CD4-positive, alpha-beta memory T cell (primary cell): ENCODE measurements at regions not wholly inside any gene's neighbourhood (a gene's known extent, or its start where the extent isn't known, plus 50 kb on each side); places are given as distances from the start of the nearest gene placed in this dataset.

Experiments
- CTCF ChIA-PET: fragments of 350-600 bp; sonication (Branson Sonifier 250); formaldehyde crosslinking; loops from one replicate; lab custom pipeline; 2021; ENCODE audit warnings: inconsistent platforms; ENCODE audit not compliant: partially characterized antibody; lab: Charles Lee
- POLR2A ChIA-PET: fragments of 350-600 bp; sonication (Branson Sonifier 250); formaldehyde crosslinking; loops from one replicate; lab custom pipeline; 2021; ENCODE audit not compliant: partially characterized antibody; lab: Charles Lee
- DNase-seq, 5 donors: peaks; one replicate each; pipeline versions ENCODE4 v3.0.0 to v3.0.0-alpha.2; 2020 to 2022; ENCODE audit warnings: mixed read lengths in 1 of 5
- H3K27ac ChIP-seq: one replicate; pipeline ENCODE4 v1.7.0; 2013; ENCODE audit warnings: low read depth, low read length
- H3K27me3 ChIP-seq: 2 replicates; pipeline ENCODE4 v1.7.0; 2013; ENCODE audit warnings: mild to moderate bottlenecking, low read length, moderate library complexity; ENCODE audit not compliant: insufficient read depth
- H3K36me3 ChIP-seq: 2 replicates; pipeline ENCODE4 v1.7.0; 2013; ENCODE audit warnings: mild to moderate bottlenecking, low read length, moderate library complexity; ENCODE audit not compliant: insufficient read depth
- H3K4me1 ChIP-seq: 2 replicates; pipeline ENCODE4 v1.7.0; 2013; ENCODE audit warnings: mild to moderate bottlenecking, low read length, moderate library complexity; ENCODE audit not compliant: insufficient read depth
- H3K4me3 ChIP-seq, 2 donors: one replicate each; pipeline ENCODE4 v1.7.0; 2013; ENCODE audit warnings: low read length in 2 of 2, mild to moderate bottlenecking in 1 of 2
- H3K9me3 ChIP-seq, 2 donors: one replicate each; pipeline ENCODE4 v1.7.0; 2013; ENCODE audit warnings: low read length in 2 of 2, control low read depth in 1 of 2; ENCODE audit not compliant: control insufficient read depth in 1 of 2
- H3K27ac Mint-ChIP-seq, 7 donors: one replicate each; pipeline ENCODE4 v1.8.0; 2020 to 2021; ENCODE audit warnings: mixed read lengths in 7 of 7, mild to moderate bottlenecking in 6 of 7, inconsistent platforms in 3 of 7, moderate library complexity in 3 of 7
- H3K27me3 Mint-ChIP-seq, 2 donors: one replicate each; pipeline ENCODE4 v1.8.0; 2020 to 2021; ENCODE audit warnings: mixed read lengths in 2 of 2
- H3K36me3 Mint-ChIP-seq, 2 donors: one replicate each; pipeline ENCODE4 v1.8.0; 2020 to 2021; ENCODE audit warnings: mixed read lengths in 2 of 2, inconsistent platforms in 1 of 2, mild to moderate bottlenecking in 1 of 2
- H3K4me1 Mint-ChIP-seq, 4 donors: one replicate each; pipeline ENCODE4 v1.8.0; 2020 to 2021; ENCODE audit warnings: mixed read lengths in 4 of 4, mild to moderate bottlenecking in 1 of 4
- H3K4me3 Mint-ChIP-seq, 8 donors: one replicate each; pipeline ENCODE4 v1.8.0; 2020 to 2021; ENCODE audit warnings: mixed read lengths in 8 of 8, mild to moderate bottlenecking in 7 of 8, moderate library complexity in 6 of 8, inconsistent platforms in 3 of 8
- H3K9me3 Mint-ChIP-seq, 8 donors: one replicate each; pipeline ENCODE4 v1.8.0; 2020 to 2021; ENCODE audit warnings: mixed read lengths in 8 of 8, mild to moderate bottlenecking in 5 of 8, inconsistent platforms in 3 of 8, moderate library complexity in 1 of 8
- intact Hi-C: fragments of 100-400 bp; cut with micrococcal nuclease; formaldehyde crosslinking; loops from one replicate; pipeline ENCODE4 v1.15.1; 2023

DNA sequence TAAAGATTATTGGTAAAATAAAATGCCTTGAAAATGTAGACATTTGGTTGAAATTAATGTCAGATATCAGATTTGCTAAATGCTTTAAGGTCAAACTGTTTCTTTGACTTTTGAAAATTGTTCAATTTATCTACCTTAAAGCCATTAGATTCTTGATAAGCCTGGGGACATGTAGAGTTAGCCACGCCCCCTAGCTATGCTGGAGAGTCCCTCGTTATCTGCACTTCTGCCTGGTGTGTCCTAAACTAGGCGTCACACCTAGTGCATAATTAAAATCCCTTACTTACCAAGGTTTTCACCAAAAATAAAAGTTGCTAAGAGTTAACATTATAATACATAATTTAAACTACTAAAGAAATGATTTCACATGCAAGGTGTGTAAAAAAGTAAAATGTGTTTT lies 79.5 kb downstream of the EGLN3 start:
- no peaks in the 10 kb centered on the region for H3K27me3 Mint-ChIP-seq

DNA sequence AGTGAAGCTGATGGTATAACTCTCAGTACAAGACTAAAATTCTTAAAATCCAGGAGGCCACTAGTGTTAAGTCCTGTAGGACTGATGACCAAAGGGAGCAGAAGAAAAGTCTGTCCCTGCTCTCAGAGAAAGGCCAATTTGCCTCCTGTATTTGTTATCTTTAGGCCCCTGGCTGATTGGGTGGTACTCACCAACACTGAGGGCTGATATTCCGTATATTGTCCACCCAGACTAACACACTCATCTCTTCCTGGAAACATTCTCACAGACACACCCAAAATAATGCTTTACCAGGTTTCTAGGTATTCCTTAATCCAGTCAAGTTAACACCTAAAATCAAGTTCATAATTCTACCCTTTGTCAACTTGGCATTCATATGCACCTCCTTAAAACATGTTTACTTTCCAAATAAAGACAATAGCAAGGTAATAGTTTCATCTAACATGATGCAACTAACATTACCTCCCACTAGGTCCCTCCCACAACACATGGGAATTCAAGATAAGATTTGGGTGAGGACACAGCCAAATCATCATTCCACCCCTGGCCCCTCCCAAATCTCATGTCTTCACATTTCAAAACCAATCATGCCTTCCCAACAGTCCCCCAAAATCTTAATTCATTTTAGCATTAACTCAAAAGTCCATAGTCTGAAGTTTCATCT lies 84.3 kb downstream of the EGLN3 start:
- Mint-ChIP-seq H3K9me3 (no peaks in the 10 kb centered on the region), H3K27me3 (no peaks in the 10 kb centered on the region), H3K27ac (no peak overlapping the region), H3K36me3 (no peaks in the 10 kb centered on the region), H3K4me3 (no peak overlapping the region), H3K4me1 (no peaks in the 10 kb centered on the region)
- no peak overlapping the region for H3K4me3 ChIP-seq
- no peaks in the 10 kb centered on the region for H3K36me3 ChIP-seq
- CTCF ChIA-PET, result no interaction called here
- intact Hi-C loops, result no loop called here
- no peaks in the 10 kb centered on the region for H3K4me1 ChIP-seq
- no peaks in the 10 kb centered on the region for H3K27me3 ChIP-seq
- H3K27ac ChIP-seq, result no peak overlapping the region
- no peaks in the 10 kb centered on the region for H3K9me3 ChIP-seq
- POLR2A ChIA-PET, result no interaction called here
- DNase-seq, result no peak

More for the DNA sequence above, 79.5 kb downstream of the EGLN3 start:
- H3K4me1 Mint-ChIP-seq, result no peaks in the 10 kb centered on the region
- H3K36me3 ChIP-seq, result no peaks in the 10 kb centered on the region
- H3K27ac Mint-ChIP-seq, result no peak overlapping the region
- H3K4me3 Mint-ChIP-seq, result no peak overlapping the region
- H3K27me3 ChIP-seq, result no peaks in the 10 kb centered on the region
- no peak overlapping the region for H3K27ac ChIP-seq
- H3K9me3 ChIP-seq, result no peaks in the 10 kb centered on the region
- ChIA-PET POLR2A (no interaction called here), CTCF (no interaction called here)
- no peak for DNase-seq
- intact Hi-C loops, result no loop called here
- peaks cover 2 to 13% of the 10 kb centered on the region in 2 donors for H3K36me3 Mint-ChIP-seq
- no peak overlapping the region for H3K4me3 ChIP-seq
- peaks cover 0 to 30% (median 28%) of the 10 kb centered on the region in 8 donors for H3K9me3 Mint-ChIP-seq
- H3K4me1 ChIP-seq, result no peaks in the 10 kb centered on the region

DNA sequence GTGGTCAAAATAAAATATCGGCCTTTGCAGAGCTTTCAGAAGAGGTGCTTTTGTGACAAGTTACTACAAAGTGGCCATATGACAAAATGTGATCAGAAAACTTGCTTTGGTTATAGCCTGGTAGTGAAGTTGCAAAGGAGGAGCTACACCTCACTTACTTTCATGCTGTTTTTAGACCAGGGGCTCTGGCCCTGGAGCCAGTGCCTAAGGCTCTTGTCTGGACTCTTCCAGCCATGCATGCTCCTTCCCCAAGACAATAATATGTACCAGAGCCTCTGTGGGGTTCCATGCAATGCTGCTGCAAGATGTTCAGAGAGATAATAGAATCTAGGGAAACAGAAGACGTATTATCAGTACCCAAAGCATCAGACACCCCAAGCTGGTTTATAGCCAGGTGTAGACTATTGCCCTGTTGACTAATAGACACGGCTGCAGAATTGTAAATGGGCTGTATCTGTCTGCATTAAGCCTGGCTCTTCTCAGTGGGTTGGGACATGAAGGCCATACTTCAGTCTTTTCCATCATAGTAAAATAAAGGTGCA lies 88.5 kb downstream of the EGLN3 start:
- no peak for DNase-seq
- no peaks in the 10 kb centered on the region for H3K27me3 ChIP-seq

GRCh38 chr14:33859306-33859705 lies 91.6 kb downstream of the EGLN3 start:
- peaks cover 0 to 2% (median 0%) of the 10 kb centered on the region in 4 donors for H3K4me1 Mint-ChIP-seq
- Histone ChIP-seq H3K27me3 (no peaks in the 10 kb centered on the region), H3K9me3 (no peaks in the 10 kb centered on the region), H3K27ac (no peak overlapping the region), H3K4me1 (no peaks in the 10 kb centered on the region), H3K4me3 (no peak overlapping the region), H3K36me3 (no peaks in the 10 kb centered on the region)
- no peak overlapping the region for H3K27ac Mint-ChIP-seq
- peaks cover 0 to 2% of the 10 kb centered on the region in 2 donors for H3K27me3 Mint-ChIP-seq
- ChIA-PET CTCF (interaction anchor here (1.3 to 1.6 kb wide), 2 partner anchors 10 to 19 kb away, joined by 3 to 4 read pairs; no protein-coding TSS in a partner anchor), POLR2A (no interaction called here)
- H3K36me3 Mint-ChIP-seq, result no peaks in the 10 kb centered on the region
- H3K4me3 Mint-ChIP-seq, result no peak overlapping the region
- H3K9me3 Mint-ChIP-seq, result peaks cover 0 to 2% (median 0%) of the 10 kb centered on the region in 8 donors
- intact Hi-C loops, result no loop called here
- DNase-seq, result no peak

More for the DNA sequence above, 88.5 kb downstream of the EGLN3 start:
- H3K9me3 Mint-ChIP-seq, result peaks cover 0 to 2% (median 0%) of the 10 kb centered on the region in 8 donors
- no peak overlapping the region for H3K4me3 Mint-ChIP-seq
- H3K36me3 Mint-ChIP-seq, result no peaks in the 10 kb centered on the region
- no peaks in the 10 kb centered on the region for H3K36me3 ChIP-seq
- no peak overlapping the region for H3K27ac Mint-ChIP-seq
- H3K4me1 Mint-ChIP-seq, result peaks cover 0 to 2% (median 0%) of the 10 kb centered on the region in 4 donors
- CTCF ChIA-PET, result interaction anchor here (0.6 kb wide), 1 partner anchor 37 kb away, joined by 4 read pairs; no protein-coding TSS in a partner anchor
- H3K9me3 ChIP-seq, result no peaks in the 10 kb centered on the region
- H3K27me3 Mint-ChIP-seq, result no peaks in the 10 kb centered on the region
- intact Hi-C loops, result no loop called here
- H3K4me3 ChIP-seq, result no peak overlapping the region
- H3K4me1 ChIP-seq, result no peaks in the 10 kb centered on the region
- no peak overlapping the region for H3K27ac ChIP-seq
- POLR2A ChIA-PET, result no interaction called here

DNA sequence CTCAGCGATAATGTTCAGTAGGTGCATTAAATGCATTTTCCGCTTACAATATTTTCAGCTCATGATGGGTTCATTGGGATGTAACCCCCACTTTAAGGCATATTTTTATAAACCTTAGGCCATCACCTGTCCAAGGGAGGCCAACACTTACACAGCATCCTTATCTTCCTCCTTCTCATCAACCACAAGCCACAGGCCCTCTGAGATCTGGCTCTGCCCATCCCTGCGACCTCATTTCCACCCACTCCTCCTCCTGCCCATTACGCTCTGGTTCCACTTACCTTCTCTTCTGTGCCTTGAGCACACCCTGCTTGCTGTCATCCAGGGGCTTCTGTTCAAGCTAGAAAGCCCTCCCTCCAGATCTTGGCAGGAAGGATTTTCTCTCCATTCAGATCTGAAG lies 93.2 kb downstream of the EGLN3 start:
- Histone ChIP-seq H3K4me3 (no peak overlapping the region), H3K27ac (no peak overlapping the region), H3K9me3 (no peaks in the 10 kb centered on the region), H3K4me1 (no peaks in the 10 kb centered on the region), H3K36me3 (no peaks in the 10 kb centered on the region), H3K27me3 (no peaks in the 10 kb centered on the region)
- intact Hi-C loops, result no loop called here
- peaks cover 0 to 2% (median 0%) of the 10 kb centered on the region in 4 donors for H3K4me1 Mint-ChIP-seq
- no peak overlapping the region for H3K27ac Mint-ChIP-seq
- peaks cover 0 to 2% (median 0%) of the 10 kb centered on the region in 8 donors for H3K9me3 Mint-ChIP-seq
- H3K36me3 Mint-ChIP-seq, result no peaks in the 10 kb centered on the region
- no peak overlapping the region for H3K4me3 Mint-ChIP-seq
- ChIA-PET POLR2A (no interaction called here), CTCF (no interaction called here)
- DNase-seq, result no peak
- peaks cover 2 to 3% of the 10 kb centered on the region in 2 donors for H3K27me3 Mint-ChIP-seq

- Mint-ChIP-seq H3K27me3 (peaks cover 3 to 5% of the 10 kb centered on the region in 2 donors), H3K9me3 (peaks cover 0 to 4% (median 0%) of the 10 kb centered on the region in 8 donors), H3K4me3 (no peak overlapping the region), H3K36me3 (no peaks in the 10 kb centered on the region), H3K4me1 (peaks cover 0 to 2% (median 0%) of the 10 kb centered on the region in 4 donors), H3K27ac (no peak overlapping the region)
- CTCF ChIA-PET, result interaction anchor here (0.6 to 0.7 kb wide), 2 partner anchors 15 to 23 kb away, joined by 3 to 4 read pairs; no protein-coding TSS in a partner anchor
- intact Hi-C loops, result no loop called here
- POLR2A ChIA-PET, result no interaction called here
- H3K4me3 ChIP-seq, result no peak overlapping the region
- no peaks in the 10 kb centered on the region for H3K27me3 ChIP-seq
- H3K27ac ChIP-seq, result no peak overlapping the region
- no peak for DNase-seq
- H3K36me3 ChIP-seq, result no peaks in the 10 kb centered on the region
- no peaks in the 10 kb centered on the region for H3K4me1 ChIP-seq
- H3K9me3 ChIP-seq, result no peaks in the 10 kb centered on the region
Observed at GRCh38 chr14:33855672-33856071, 95.2 kb downstream of the EGLN3 start.
